ENCODE measurements at regions not wholly inside any gene's neighbourhood (a gene's known extent, or its start where the extent isn't known, plus 50 kb on each side); places are given as distances from the start of the nearest gene placed in this dataset.

- H3K4me1 Mint-ChIP-seq, result no peaks in the 10 kb centered on the region
- ATAC-seq (no peak), DNase-seq (no peak)
- no peak overlapping the region for H3K4me3 Mint-ChIP-seq
- no peaks in the 10 kb centered on the region for H3K27me3 Mint-ChIP-seq
- peaks cover 10 to 14% of the 10 kb centered on the region in 2 donors for H3K9me3 Mint-ChIP-seq
- H3K27ac Mint-ChIP-seq, result no peak overlapping the region
Measured at GRCh38 chr5:12360218-12360617, 456.0 kb upstream of the CTNND2 start.

- Mint-ChIP-seq H3K27me3 (no peaks in the 10 kb centered on the region), H3K27ac (no peak overlapping the region), H3K9me3 (peaks cover 14 to 16% of the 10 kb centered on the region in 2 donors), H3K4me3 (no peak overlapping the region), H3K4me1 (no peaks in the 10 kb centered on the region)
- no peak for DNase-seq
- ATAC-seq, result no peak
Measured at GRCh38 chr5:12358371-12359090, 454.3 kb upstream of the CTNND2 start.

- H3K27ac Mint-ChIP-seq, result no peak overlapping the region
Measured at GRCh38 chr5:12357626-12358025, 453.4 kb upstream of the CTNND2 start.

GRCh38 chr5:12354686-12355085, 450.4 kb upstream of the CTNND2 start:
- no peaks in the 10 kb centered on the region for H3K4me1 Mint-ChIP-seq
- no peaks in the 10 kb centered on the region for H3K27me3 Mint-ChIP-seq
- ATAC-seq, result no peak
- no peak for DNase-seq
- peaks cover 27% of the 10 kb centered on the region in 2 donors for H3K9me3 Mint-ChIP-seq
- H3K4me3 Mint-ChIP-seq, result no peak overlapping the region
- H3K27ac Mint-ChIP-seq, result no peak overlapping the region

More at GRCh38 chr5:12357626-12358025, 453.4 kb upstream of the CTNND2 start:
- ATAC-seq (no peak), DNase-seq (no peak)
- Mint-ChIP-seq H3K27me3 (no peaks in the 10 kb centered on the region), H3K9me3 (peaks cover 14 to 16% of the 10 kb centered on the region in 2 donors), H3K4me3 (no peak overlapping the region), H3K4me1 (no peaks in the 10 kb centered on the region)

GRCh38 chr5:12343558-12343957, 439.3 kb upstream of the CTNND2 start:
- ATAC-seq (no peak), DNase-seq (no peak)
- no peak overlapping the region for H3K4me3 Mint-ChIP-seq
- no peaks in the 10 kb centered on the region for H3K27me3 Mint-ChIP-seq
- no peak overlapping the region for H3K27ac Mint-ChIP-seq
- no peaks in the 10 kb centered on the region for H3K9me3 Mint-ChIP-seq
- no peaks in the 10 kb centered on the region for H3K4me1 Mint-ChIP-seq

- no peak for ATAC-seq
- Mint-ChIP-seq H3K9me3 (peaks cover 13 to 16% of the 10 kb centered on the region in 2 donors), H3K27ac (no peak overlapping the region), H3K4me3 (no peak overlapping the region), H3K27me3 (no peaks in the 10 kb centered on the region), H3K4me1 (no peaks in the 10 kb centered on the region)
- no peak for DNase-seq
Measured at GRCh38 chr5:12335938-12336337, 431.7 kb upstream of the CTNND2 start.

- ATAC-seq (no peak), DNase-seq (no peak)
- Mint-ChIP-seq H3K4me1 (no peaks in the 10 kb centered on the region), H3K27me3 (no peaks in the 10 kb centered on the region), H3K9me3 (peaks cover 13 to 17% of the 10 kb centered on the region in 2 donors), H3K4me3 (no peak overlapping the region), H3K27ac (no peak overlapping the region)
Measured at GRCh38 chr5:12332480-12332879, 428.2 kb upstream of the CTNND2 start.

- Mint-ChIP-seq H3K27ac (no peak overlapping the region), H3K9me3 (peaks cover 17 to 30% of the 10 kb centered on the region in 2 donors), H3K4me3 (no peak overlapping the region), H3K27me3 (no peaks in the 10 kb centered on the region), H3K4me1 (no peaks in the 10 kb centered on the region)
- DNase-seq (no peak), ATAC-seq (no peak)
Measured at GRCh38 chr5:12330993-12331588, 426.8 kb upstream of the CTNND2 start.

- Mint-ChIP-seq H3K4me1 (no peaks in the 10 kb centered on the region), H3K9me3 (peaks cover 10 to 23% of the 10 kb centered on the region in 2 donors), H3K27me3 (no peaks in the 10 kb centered on the region), H3K4me3 (no peak overlapping the region), H3K27ac (no peak overlapping the region)
- ATAC-seq (no peak), DNase-seq (no peak)
Measured at GRCh38 chr5:12330381-12330780, 426.1 kb upstream of the CTNND2 start.

GRCh38 chr5:12323637-12324229, 419.5 kb upstream of the CTNND2 start:
- DNase-seq (no peak), ATAC-seq (no peak)
- Mint-ChIP-seq H3K9me3 (peaks cover 8 to 23% of the 10 kb centered on the region in 2 donors), H3K4me3 (no peak overlapping the region), H3K27me3 (no peaks in the 10 kb centered on the region), H3K27ac (peak overlapping the region in 1 of 2 donors; percentile 36), H3K4me1 (no peaks in the 10 kb centered on the region)

- peaks cover 5 to 17% of the 10 kb centered on the region in 2 donors for H3K9me3 Mint-ChIP-seq
- no peak for DNase-seq
- ATAC-seq, result no peak
Measured at GRCh38 chr5:12322042-12322441, 417.8 kb upstream of the CTNND2 start.

GRCh38 chr5:12320331-12320730, 416.1 kb upstream of the CTNND2 start:
- H3K4me3 Mint-ChIP-seq, result no peak overlapping the region
- ATAC-seq, result no peak
- no peak overlapping the region for H3K27ac Mint-ChIP-seq
- peaks cover 4 to 8% of the 10 kb centered on the region in 2 donors for H3K9me3 Mint-ChIP-seq
- no peaks in the 10 kb centered on the region for H3K4me1 Mint-ChIP-seq
- no peak for DNase-seq
- H3K27me3 Mint-ChIP-seq, result no peaks in the 10 kb centered on the region

More at GRCh38 chr5:12322042-12322441, 417.8 kb upstream of the CTNND2 start:
- Mint-ChIP-seq H3K4me1 (no peaks in the 10 kb centered on the region), H3K27ac (no peak overlapping the region), H3K27me3 (no peaks in the 10 kb centered on the region), H3K4me3 (no peak overlapping the region)

GRCh38 chr5:12316812-12317211, 412.6 kb upstream of the CTNND2 start:
- no peak for DNase-seq
- ATAC-seq, result no peak
- Mint-ChIP-seq H3K4me1 (no peaks in the 10 kb centered on the region), H3K4me3 (no peak overlapping the region), H3K27ac (no peak overlapping the region), H3K9me3 (peaks cover 3 to 16% of the 10 kb centered on the region in 2 donors), H3K27me3 (no peaks in the 10 kb centered on the region)

GRCh38 chr5:12315461-12315860, 411.2 kb upstream of the CTNND2 start:
- no peak overlapping the region for H3K4me3 Mint-ChIP-seq
- H3K9me3 Mint-ChIP-seq, result peaks cover 0 to 14% of the 10 kb centered on the region in 2 donors
- no peak overlapping the region for H3K27ac Mint-ChIP-seq
- H3K27me3 Mint-ChIP-seq, result no peaks in the 10 kb centered on the region
- no peaks in the 10 kb centered on the region for H3K4me1 Mint-ChIP-seq
- ATAC-seq, result no peak
- DNase-seq, result no peak

- ATAC-seq (no peak), DNase-seq (no peak)
- H3K4me1 Mint-ChIP-seq, result no peaks in the 10 kb centered on the region
- H3K4me3 Mint-ChIP-seq, result no peak overlapping the region
- no peaks in the 10 kb centered on the region for H3K27me3 Mint-ChIP-seq
- H3K27ac Mint-ChIP-seq, result peak overlapping the region in 1 of 2 donors; percentile 68
- H3K9me3 Mint-ChIP-seq, result peaks cover 0 to 7% of the 10 kb centered on the region in 2 donors
Measured at GRCh38 chr5:12313602-12314001, 409.4 kb upstream of the CTNND2 start.

- Mint-ChIP-seq H3K27ac (no peak overlapping the region), H3K27me3 (no peaks in the 10 kb centered on the region), H3K4me1 (no peaks in the 10 kb centered on the region)
Measured at GRCh38 chr5:12312343-12312742, 408.1 kb upstream of the CTNND2 start.

More at GRCh38 chr5:12312343-12312742, 408.1 kb upstream of the CTNND2 start:
- DNase-seq (no peak), ATAC-seq (no peak)
- Mint-ChIP-seq H3K9me3 (peaks cover 0 to 7% of the 10 kb centered on the region in 2 donors), H3K4me3 (no peak overlapping the region)

Measured in stimulated activated naive CD8-positive, alpha-beta T cell treated with anti-CD3 and anti-CD28 coated beads, Interleukin-15, amount 100 ng/mL, for 72 hours (primary cell).